Esophagus squamous epithelium (tissue), 4 donors: ENCODE measurements at regions not wholly inside any gene's neighbourhood (a gene's known extent, or its start where the extent isn't known, plus 50 kb on each side); places are given as distances from the start of the nearest gene placed in this dataset.

ENCODE experiments used
- POLR2A ChIP-seq, 4 donors: fragments of 450-650 bp; IDR thresholded peaks; one replicate each; pipeline ENCODE4 v1.6.1; 2017; ENCODE audit warnings: antibody characterized with exemption in 4 of 4, mild to moderate bottlenecking in 4 of 4, moderate library complexity in 3 of 4
- TF ChIP-seq, protein P1 (sequence below), 6 experiments: fragments of 450-650 bp in 4 of 6; fragments of 200-600 bp in 2 of 6; sonication (generic) in 2 of 6; IDR thresholded peaks; one replicate each; pipeline ENCODE4 v1.5.1; 2016 to 2019; ENCODE audit warnings: antibody characterized with exemption in 6 of 6, mild to moderate bottlenecking in 4 of 6, moderate library complexity in 4 of 6

DNA sequence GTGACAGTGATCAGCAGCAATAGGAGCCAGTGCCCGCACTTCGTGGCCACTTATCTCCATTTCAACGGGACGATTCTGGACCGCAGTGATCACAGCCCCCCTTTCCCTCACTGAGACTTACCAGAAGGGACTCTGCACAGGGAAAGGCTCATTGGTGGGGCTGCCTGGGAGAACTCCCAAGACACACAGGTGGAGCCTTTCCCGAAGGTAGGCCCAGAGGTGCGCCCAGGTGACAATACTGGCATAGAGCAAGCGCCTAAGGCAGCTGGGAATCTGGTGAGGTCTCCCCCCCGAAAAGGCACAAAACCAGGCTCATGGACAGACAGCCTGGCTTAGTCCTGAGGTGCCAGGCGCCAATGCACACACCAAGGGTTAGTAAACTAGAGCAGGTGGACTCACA is 318.9 kb downstream of the AJAP1 start:
- TF ChIP-seq, protein P1, sequence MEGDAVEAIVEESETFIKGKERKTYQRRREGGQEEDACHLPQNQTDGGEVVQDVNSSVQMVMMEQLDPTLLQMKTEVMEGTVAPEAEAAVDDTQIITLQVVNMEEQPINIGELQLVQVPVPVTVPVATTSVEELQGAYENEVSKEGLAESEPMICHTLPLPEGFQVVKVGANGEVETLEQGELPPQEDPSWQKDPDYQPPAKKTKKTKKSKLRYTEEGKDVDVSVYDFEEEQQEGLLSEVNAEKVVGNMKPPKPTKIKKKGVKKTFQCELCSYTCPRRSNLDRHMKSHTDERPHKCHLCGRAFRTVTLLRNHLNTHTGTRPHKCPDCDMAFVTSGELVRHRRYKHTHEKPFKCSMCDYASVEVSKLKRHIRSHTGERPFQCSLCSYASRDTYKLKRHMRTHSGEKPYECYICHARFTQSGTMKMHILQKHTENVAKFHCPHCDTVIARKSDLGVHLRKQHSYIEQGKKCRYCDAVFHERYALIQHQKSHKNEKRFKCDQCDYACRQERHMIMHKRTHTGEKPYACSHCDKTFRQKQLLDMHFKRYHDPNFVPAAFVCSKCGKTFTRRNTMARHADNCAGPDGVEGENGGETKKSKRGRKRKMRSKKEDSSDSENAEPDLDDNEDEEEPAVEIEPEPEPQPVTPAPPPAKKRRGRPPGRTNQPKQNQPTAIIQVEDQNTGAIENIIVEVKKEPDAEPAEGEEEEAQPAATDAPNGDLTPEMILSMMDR (IDR thresholded peaks at IDR 0.05) = no peak
- TF ChIP-seq POLR2A (IDR thresholded peaks at IDR 0.05) = no peak
